Ishikawa (cell line): ENCODE measurements at regions not wholly inside any gene's neighbourhood (a gene's known extent, or its start where the extent isn't known, plus 50 kb on each side); places are given as distances from the start of the nearest gene placed in this dataset.

Experiments
- CEBPB ChIP-seq: IDR thresholded peaks from 2 replicates; pipeline ENCODE4 v1.6.1; 2012
- CREB1 ChIP-seq: IDR thresholded peaks from 2 replicates; pipeline ENCODE4 v1.6.1; 2012; ENCODE audit warnings: low read depth
- EGR1 ChIP-seq: IDR thresholded peaks from 2 replicates; pipeline ENCODE4 v1.6.1; 2012
- EP300 ChIP-seq: IDR thresholded peaks from 2 replicates; pipeline ENCODE4 v1.6.1; 2012; ENCODE audit warnings: borderline replicate concordance
- FOXM1 ChIP-seq: IDR thresholded peaks from 2 replicates; pipeline ENCODE4 v1.6.1; 2012; ENCODE audit warnings: low read depth, borderline replicate concordance
- NFIC ChIP-seq: IDR thresholded peaks from 2 replicates; pipeline ENCODE4 v1.6.1; 2012
- RAD21 ChIP-seq: IDR thresholded peaks from 2 replicates; pipeline ENCODE4 v1.6.1; 2012; ENCODE audit warnings: low read depth
- TAF1 ChIP-seq: IDR thresholded peaks from 2 replicates; pipeline ENCODE4 v1.6.1; 2012; ENCODE audit warnings: low read depth, mild to moderate bottlenecking
- TCF12 ChIP-seq: IDR thresholded peaks from 2 replicates; pipeline ENCODE4 v1.6.1; 2012; ENCODE audit warnings: low read depth
- TEAD4 ChIP-seq: IDR thresholded peaks from 2 replicates; pipeline ENCODE4 v1.6.1; 2012
- YY1 ChIP-seq: IDR thresholded peaks from 2 replicates; pipeline ENCODE4 v1.6.1; 2012; ENCODE audit warnings: low read depth
- ZBTB7A ChIP-seq: IDR thresholded peaks from 2 replicates; pipeline ENCODE4 v1.6.1; 2012; ENCODE audit warnings: low read depth
- TF ChIP-seq, protein P1 (sequence below): IDR thresholded peaks from 2 replicates; pipeline ENCODE4 v1.6.1; 2012; ENCODE audit warnings: low read depth, mild to moderate bottlenecking
- TF ChIP-seq, protein P2 (sequence below): IDR thresholded peaks from 2 replicates; pipeline ENCODE4 v1.6.1; 2012
- TF ChIP-seq, protein P3 (sequence below): IDR thresholded peaks from 2 replicates; pipeline ENCODE4 v1.6.1; 2012

DNA sequence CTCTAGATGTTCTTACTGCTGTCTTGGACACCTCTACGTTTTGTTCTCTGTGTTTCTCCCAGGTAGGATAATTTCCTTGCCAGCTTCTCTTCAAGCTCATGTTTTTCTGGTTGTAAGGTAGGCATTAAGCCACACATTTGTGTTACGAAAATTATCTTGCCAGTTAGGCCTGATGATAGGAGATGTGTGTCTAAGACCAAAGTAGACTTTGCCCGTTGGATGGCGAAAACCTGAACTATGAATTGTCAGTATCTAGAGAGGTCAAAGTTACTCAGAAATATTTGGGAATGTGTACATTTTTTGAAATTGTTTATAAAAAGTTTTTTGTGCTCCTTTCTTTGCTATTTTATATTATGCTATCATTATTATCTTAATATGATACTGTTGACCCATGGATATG lies 72.8 kb downstream of the FHIP1A start:
- TF ChIP-seq RAD21 (no peak), TEAD4 (no peak), NFIC (no peak), CEBPB (no peak), EP300 (no peak), TCF12 (no peak), FOXM1 (no peak), EGR1 (no peak), TAF1 (no peak), YY1 (no peak), ZBTB7A (no peak), CREB1 (no peak)
- TF ChIP-seq, protein P1, sequence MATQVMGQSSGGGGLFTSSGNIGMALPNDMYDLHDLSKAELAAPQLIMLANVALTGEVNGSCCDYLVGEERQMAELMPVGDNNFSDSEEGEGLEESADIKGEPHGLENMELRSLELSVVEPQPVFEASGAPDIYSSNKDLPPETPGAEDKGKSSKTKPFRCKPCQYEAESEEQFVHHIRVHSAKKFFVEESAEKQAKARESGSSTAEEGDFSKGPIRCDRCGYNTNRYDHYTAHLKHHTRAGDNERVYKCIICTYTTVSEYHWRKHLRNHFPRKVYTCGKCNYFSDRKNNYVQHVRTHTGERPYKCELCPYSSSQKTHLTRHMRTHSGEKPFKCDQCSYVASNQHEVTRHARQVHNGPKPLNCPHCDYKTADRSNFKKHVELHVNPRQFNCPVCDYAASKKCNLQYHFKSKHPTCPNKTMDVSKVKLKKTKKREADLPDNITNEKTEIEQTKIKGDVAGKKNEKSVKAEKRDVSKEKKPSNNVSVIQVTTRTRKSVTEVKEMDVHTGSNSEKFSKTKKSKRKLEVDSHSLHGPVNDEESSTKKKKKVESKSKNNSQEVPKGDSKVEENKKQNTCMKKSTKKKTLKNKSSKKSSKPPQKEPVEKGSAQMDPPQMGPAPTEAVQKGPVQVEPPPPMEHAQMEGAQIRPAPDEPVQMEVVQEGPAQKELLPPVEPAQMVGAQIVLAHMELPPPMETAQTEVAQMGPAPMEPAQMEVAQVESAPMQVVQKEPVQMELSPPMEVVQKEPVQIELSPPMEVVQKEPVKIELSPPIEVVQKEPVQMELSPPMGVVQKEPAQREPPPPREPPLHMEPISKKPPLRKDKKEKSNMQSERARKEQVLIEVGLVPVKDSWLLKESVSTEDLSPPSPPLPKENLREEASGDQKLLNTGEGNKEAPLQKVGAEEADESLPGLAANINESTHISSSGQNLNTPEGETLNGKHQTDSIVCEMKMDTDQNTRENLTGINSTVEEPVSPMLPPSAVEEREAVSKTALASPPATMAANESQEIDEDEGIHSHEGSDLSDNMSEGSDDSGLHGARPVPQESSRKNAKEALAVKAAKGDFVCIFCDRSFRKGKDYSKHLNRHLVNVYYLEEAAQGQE, result no peak
- TF ChIP-seq, protein P2, sequence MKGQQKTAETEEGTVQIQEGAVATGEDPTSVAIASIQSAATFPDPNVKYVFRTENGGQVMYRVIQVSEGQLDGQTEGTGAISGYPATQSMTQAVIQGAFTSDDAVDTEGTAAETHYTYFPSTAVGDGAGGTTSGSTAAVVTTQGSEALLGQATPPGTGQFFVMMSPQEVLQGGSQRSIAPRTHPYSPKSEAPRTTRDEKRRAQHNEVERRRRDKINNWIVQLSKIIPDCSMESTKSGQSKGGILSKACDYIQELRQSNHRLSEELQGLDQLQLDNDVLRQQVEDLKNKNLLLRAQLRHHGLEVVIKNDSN, result no peak
- TF ChIP-seq, protein P3, sequence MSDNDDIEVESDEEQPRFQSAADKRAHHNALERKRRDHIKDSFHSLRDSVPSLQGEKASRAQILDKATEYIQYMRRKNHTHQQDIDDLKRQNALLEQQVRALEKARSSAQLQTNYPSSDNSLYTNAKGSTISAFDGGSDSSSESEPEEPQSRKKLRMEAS, result no peak

DNA sequence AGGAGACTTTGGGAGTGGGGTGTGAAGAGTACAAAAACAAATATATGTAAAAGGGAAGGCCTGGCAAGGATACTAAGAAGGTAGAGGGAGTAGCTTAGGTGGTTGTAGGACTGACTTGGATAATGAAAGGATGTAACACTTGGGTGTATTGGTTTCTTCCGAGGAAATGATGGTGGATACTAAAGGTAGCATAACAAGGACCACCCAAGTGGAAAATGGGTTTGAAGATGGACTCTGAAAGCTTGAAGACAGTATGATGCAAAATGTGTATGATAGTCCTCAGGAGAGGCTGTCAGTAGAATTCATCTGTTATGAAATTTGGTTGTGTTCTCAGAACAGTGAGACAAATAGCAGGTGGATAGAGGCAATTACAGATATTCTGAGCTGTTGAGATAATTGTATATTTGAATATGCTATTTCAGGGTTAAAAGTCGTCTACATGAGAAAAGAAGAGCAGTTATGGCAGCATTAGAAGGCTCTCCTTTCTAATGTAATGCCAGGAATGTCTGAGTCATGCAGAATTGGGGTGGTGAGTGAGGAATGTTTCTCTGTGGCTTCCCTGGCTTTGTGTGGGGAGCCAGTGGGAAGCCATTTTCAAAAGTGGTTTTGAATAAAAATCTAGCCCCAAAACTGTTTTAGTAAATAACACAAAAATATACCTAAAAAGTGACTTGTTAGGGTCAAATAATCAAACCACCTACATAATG lies 75.6 kb downstream of the FHIP1A start:
- peak; percentile 98 for TF ChIP-seq TEAD4
- TF ChIP-seq, protein P2, result no peak
- peak; percentile 26; the same call in 1 of the 2 replicates for TF ChIP-seq CEBPB
- TF ChIP-seq, protein P3, result peak; percentile 40
- TF ChIP-seq CREB1, result no peak
- no peak for TF ChIP-seq FOXM1
- peak; percentile 83 for TF ChIP-seq TCF12
- TF ChIP-seq TAF1, result no peak
- TF ChIP-seq NFIC, result peak; percentile 81
- peak; percentile 86 for TF ChIP-seq YY1
- no peak for TF ChIP-seq ZBTB7A
- TF ChIP-seq RAD21, result peak; percentile 14; the same call in 1 of the 2 replicates
- TF ChIP-seq, protein P1, result no peak
- peak; percentile 84 for TF ChIP-seq EP300
- no peak for TF ChIP-seq EGR1

DNA sequence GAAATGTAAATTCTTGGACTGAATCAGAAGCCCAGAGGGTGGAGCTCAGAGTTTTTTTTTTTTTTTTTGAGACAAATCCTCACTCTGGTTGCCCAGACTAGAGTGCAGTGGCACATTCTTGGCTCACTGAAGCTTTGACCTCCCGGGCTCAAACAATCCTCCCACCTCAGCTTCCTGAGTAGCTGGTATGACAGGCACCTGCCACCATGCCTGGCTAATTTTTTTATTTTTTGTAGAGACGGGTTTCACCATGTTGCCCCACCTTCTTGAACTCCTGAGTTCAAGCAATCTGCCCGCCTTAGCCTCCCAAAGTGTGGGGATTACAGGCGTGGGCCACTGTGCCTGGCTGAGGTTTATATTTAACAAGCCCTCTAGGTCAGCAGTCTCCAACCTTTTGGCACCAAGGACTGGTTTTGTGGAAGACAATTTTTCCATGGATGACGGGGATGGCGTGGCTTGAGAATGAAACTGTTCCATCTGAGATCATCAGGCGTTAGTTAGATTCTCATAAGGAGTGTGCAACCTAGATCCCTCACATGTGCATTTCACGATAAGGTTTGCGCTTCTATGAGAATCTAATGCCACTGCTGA lies 76.7 kb downstream of the FHIP1A start:
- peak; percentile 69; the same call in 1 of the 2 replicates for TF ChIP-seq YY1
- TF ChIP-seq, protein P2, result peak; percentile 42; the same call in 1 of the 2 replicates
- TF ChIP-seq EP300, result peak; percentile 85
- peak; percentile 27; the same call in 1 of the 2 replicates for TF ChIP-seq RAD21
- peak; percentile 89 for TF ChIP-seq TCF12
- TF ChIP-seq NFIC, result peak; percentile 91
- no peak for TF ChIP-seq CREB1
- peak; percentile 53; the same call in 1 of the 2 replicates for TF ChIP-seq CEBPB
- TF ChIP-seq FOXM1, result peak; percentile 79
- no peak for TF ChIP-seq EGR1
- TF ChIP-seq, protein P1, result no peak
- TF ChIP-seq, protein P3, result peak; percentile 65
- TF ChIP-seq TEAD4, result peak; percentile 93
- peak; percentile 24; the same call in 1 of the 2 replicates for TF ChIP-seq TAF1
- no peak for TF ChIP-seq ZBTB7A
